ENCODE measurements at regions not wholly inside any gene's neighbourhood (a gene's known extent, or its start where the extent isn't known, plus 50 kb on each side); places are given as distances from the start of the nearest gene placed in this dataset.

GRCh38 chr11:11691296-11692151 lies 69.7 kb upstream of the GALNT18 start:
- DNase-seq (ENCODE audit: low read depth, low spot score), result no peak
- in situ Hi-C loops (cut with HindIII; ENCODE audit: low pct_unique_long_range_greater_than_20kb, low sequenced_read_pairs), result no loop called here

- DNase-seq (ENCODE audit: low read depth, low spot score), result no peak
- in situ Hi-C loops (cut with HindIII; ENCODE audit: low pct_unique_long_range_greater_than_20kb, low sequenced_read_pairs), result no loop called here
These were observed 59.7 kb upstream of the GALNT18 start for GRCh38 chr11:11681536-11681935.

DNA sequence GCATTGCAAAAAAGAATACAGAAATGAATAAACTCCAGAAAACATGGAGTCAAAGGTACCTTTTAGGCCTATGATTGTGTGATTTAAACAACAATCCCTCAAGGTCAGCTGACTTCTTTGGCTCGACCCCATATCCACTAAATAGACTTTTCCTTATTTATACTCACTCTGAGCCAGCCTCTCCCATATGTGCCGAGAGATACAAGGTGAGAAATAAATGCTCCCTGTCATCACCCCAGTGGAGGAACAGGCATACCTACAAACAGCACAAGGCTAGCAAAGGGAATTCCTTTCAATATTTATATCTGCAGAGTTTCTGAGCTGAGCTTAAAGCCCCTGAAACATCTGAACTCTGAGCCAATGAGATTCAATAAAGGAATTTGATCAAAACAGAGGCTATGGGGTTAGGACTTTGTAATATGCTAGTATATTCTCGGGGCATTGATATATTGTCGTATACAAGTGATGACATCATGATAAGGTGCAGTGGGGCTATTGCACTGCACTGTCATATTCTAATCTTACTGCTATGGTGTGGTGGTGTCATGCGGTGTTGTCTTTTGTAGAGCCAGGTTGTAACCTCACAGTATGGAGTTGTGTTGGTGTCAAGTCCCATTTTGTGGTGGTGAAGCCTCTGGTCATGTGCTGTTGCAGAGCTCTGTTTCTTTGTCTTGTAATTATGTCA lies 56.0 kb upstream of the GALNT18 start:
- DNase-seq (ENCODE audit: low read depth, low spot score), result no peak
- in situ Hi-C loops (cut with HindIII; ENCODE audit: low pct_unique_long_range_greater_than_20kb, low sequenced_read_pairs), result no loop called here

DNA sequence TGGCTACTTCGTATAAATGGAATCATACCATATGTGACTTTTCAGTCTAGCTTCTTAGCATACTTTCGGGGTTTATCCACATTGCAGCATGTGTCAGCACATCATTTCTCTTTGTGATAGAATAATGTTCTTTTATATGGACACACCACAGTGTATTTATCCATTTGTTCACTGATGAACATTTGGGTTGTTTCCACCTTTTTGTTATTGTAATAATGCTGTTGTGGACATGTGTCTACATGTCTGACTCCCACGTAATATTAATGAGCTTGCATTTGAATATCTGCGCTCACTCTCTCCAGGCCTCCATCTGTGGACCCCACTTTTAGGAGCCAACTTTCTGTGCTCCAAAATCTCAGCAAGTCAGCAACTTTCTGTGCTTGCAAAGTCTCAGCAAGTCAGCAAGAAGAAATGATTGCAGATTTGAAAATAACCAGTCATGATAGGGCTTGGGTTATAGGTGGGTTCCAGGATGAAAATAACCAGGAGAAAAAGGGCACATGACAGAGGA lies 53.9 kb upstream of the GALNT18 start:
- in situ Hi-C loops (cut with HindIII; ENCODE audit: low pct_unique_long_range_greater_than_20kb, low sequenced_read_pairs), result no loop called here
- no peak for DNase-seq (ENCODE audit: low read depth, low spot score)

- in situ Hi-C loops (cut with HindIII; ENCODE audit: low pct_unique_long_range_greater_than_20kb, low sequenced_read_pairs), result no loop called here
These were observed 51.0 kb upstream of the GALNT18 start for GRCh38 chr11:11672789-11673188.

GRCh38 chr11:11672101-11672500 lies 50.3 kb upstream of the GALNT18 start:
- no peak for DNase-seq (ENCODE audit: low read depth, low spot score)
- in situ Hi-C loops (cut with HindIII; ENCODE audit: low pct_unique_long_range_greater_than_20kb, low sequenced_read_pairs), result no loop called here

More at GRCh38 chr11:11672789-11673188, 51.0 kb upstream of the GALNT18 start:
- no peak for DNase-seq (ENCODE audit: low read depth, low spot score)

Small RNA genes in the stretch of these regions (small RNA-seq; reads per million reads assigned to genes)
- gene MIR8070, result 0 reads per million in 2 experiments

Data from SK-MEL-5 (cell line).